Neural cell (in vitro differentiated cells): ENCODE measurements at regions not wholly inside any gene's neighbourhood (a gene's known extent, or its start where the extent isn't known, plus 50 kb on each side); places are given as distances from the start of the nearest gene placed in this dataset.

Experiments
- EP300 ChIP-seq: fragments of 450-650 bp; conservative IDR thresholded peaks from 2 replicates; pipeline ENCODE4 v1.6.1; 2014; ENCODE audit warnings: antibody characterized with exemption, mild to moderate bottlenecking, moderate library complexity; ENCODE audit not compliant: poor library complexity, severe bottlenecking
- EZH2 ChIP-seq: fragments of 200-600, 300-800 bp; shearing (Covaris generic), sonication (generic); IDR thresholded peaks from 2 replicates; pipeline ENCODE4 v1.6.1; 2014; ENCODE audit warnings: antibody characterized with exemption, low read length, borderline replicate concordance, mild to moderate bottlenecking; ENCODE audit not compliant: insufficient read depth, poor library complexity, severe bottlenecking
- MXI1 ChIP-seq: fragments of 450-650 bp; conservative IDR thresholded peaks from 2 replicates; pipeline ENCODE4 v1.6.1; 2014; ENCODE audit warnings: antibody characterized with exemption, mild to moderate bottlenecking; ENCODE audit not compliant: poor library complexity, severe bottlenecking
- POLR2AphosphoS5 ChIP-seq: IDR thresholded peaks from 2 replicates; pipeline ENCODE4 v1.6.1; 2012
- RAD21 ChIP-seq: fragments of 450-650 bp; conservative IDR thresholded peaks from 2 replicates; pipeline ENCODE4 v1.6.1; 2014; ENCODE audit warnings: antibody characterized with exemption, mild to moderate bottlenecking, moderate library complexity
- SMC3 ChIP-seq: fragments of 450-650 bp; conservative IDR thresholded peaks from 2 replicates; pipeline ENCODE4 v1.6.1; 2014; ENCODE audit warnings: antibody characterized with exemption, mild to moderate bottlenecking, moderate library complexity; ENCODE audit not compliant: poor library complexity
- TF ChIP-seq, protein P1 (sequence below): fragments of 450-650 bp; IDR thresholded peaks from 2 replicates; pipeline ENCODE4 v1.5.1; 2014; ENCODE audit warnings: antibody characterized with exemption, mild to moderate bottlenecking, moderate library complexity; ENCODE audit not compliant: poor library complexity, severe bottlenecking

DNA sequence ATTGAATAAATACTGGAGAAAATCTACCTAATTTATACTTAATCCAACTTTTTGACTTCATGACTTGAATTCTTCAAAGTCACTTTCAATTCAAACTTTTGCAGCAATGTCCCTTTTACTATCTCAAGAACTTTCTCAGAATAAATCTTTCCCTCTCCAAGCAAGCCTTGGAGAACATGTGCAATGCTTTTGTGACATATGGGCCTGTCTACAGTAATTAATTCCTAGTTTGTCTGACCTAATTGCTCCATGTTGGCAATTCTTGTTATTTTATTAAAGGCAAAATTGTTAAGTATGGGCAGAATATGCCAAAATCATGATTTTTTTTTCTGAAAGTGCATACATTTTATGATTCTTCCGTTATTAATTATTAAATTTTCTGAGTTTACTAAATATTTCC is 1115.3 kb downstream of the PDHA2 start:
- TF ChIP-seq, protein P1, sequence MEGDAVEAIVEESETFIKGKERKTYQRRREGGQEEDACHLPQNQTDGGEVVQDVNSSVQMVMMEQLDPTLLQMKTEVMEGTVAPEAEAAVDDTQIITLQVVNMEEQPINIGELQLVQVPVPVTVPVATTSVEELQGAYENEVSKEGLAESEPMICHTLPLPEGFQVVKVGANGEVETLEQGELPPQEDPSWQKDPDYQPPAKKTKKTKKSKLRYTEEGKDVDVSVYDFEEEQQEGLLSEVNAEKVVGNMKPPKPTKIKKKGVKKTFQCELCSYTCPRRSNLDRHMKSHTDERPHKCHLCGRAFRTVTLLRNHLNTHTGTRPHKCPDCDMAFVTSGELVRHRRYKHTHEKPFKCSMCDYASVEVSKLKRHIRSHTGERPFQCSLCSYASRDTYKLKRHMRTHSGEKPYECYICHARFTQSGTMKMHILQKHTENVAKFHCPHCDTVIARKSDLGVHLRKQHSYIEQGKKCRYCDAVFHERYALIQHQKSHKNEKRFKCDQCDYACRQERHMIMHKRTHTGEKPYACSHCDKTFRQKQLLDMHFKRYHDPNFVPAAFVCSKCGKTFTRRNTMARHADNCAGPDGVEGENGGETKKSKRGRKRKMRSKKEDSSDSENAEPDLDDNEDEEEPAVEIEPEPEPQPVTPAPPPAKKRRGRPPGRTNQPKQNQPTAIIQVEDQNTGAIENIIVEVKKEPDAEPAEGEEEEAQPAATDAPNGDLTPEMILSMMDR, result no peak
- TF ChIP-seq MXI1, result no peak
- TF ChIP-seq EZH2, result no peak
- no peak for TF ChIP-seq SMC3
- no peak for TF ChIP-seq POLR2AphosphoS5
- TF ChIP-seq EP300, result no peak
- no peak for TF ChIP-seq RAD21
